Muscle of back (tissue), 3 donors: ENCODE measurements at regions not wholly inside any gene's neighbourhood (a gene's known extent, or its start where the extent isn't known, plus 50 kb on each side); places are given as distances from the start of the nearest gene placed in this dataset.

ENCODE experiments used
- DNase-seq, 3 donors: peaks; one replicate each; pipeline versions ENCODE4 v3.0.0 to v3.0.0-alpha.2; 2013

DNA sequence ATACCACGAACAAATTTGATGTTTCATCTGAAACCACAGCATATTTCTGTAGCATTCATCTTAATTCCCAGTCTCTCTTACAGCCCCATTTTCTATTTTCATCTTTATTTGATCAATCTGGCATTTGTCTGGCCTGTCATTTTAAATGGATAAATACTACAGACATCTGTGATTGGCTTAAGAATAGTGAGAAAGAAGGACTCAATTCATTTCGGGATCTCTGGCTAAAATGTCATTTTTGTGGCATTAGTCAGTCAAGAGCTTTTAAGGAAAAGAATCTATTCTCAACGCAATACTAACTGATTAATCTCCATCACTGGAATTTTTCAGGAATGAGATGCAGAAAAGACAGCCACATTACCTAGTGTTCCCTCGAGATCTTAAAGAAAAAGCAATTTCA, 585.9 kb downstream of the IRS1 start:
- DNase-seq: peak in 2 of 3 donors; percentile 5 to 93

DNA sequence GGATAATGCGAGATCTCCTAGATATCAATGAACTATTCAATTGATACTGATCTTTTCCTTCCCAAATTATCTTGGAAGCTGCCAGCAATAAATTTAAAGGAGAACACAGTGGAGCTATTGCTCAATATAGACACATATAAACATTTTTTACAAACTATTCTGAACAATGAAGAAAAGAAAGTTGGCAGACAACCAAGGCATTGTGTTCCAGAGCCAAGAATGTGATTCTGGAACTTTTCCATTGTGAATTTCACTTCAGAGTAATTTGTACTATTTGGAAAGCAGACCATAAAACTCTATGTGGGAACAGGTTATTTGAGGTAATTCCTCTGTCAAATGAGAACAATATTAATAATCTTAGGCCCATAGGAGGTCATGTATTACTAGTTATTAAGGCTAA, 588.2 kb downstream of the IRS1 start:
- peak; percentile 71 to 80 (median 76) for DNase-seq

DNA sequence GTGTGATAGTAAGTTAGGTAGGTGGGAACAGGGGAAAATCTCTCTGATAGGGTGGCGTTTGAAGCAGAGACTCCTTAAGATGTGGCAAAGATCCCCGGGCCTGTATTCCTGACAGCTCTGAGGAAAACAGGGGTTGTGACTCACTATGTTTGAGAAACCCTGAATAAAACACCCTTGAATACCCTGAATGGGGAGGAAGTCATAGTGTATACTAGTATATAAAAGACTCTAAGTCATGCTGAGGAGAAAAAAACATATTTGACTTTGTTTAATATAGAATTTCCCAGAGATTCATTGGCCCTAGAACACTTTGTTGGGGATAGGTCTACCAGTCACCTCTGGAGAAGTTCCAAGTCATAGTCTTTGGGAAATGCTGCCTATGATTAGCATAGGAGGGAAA, 590.9 kb downstream of the IRS1 start:
- no peak for DNase-seq

DNA sequence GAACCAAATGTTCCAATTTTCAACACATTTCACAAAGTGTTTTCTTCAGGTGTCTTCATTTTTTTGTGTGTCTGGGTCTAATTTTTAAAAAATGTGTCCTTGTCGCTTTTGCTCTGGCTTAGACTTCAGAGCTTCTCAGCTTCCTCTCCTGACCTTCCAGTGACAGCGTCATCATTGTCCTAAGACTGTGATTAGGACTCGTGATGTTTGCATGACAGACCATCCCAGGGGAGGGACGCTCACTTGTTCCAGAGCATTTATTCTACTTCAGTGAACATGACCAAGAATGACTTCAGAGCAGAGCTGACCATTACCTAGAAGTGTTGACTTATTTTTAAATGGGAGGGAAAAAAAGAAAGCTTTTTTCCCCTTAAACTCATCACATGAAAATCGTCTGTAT, 591.9 kb downstream of the IRS1 start:
- DNase-seq: no peak

GRCh38 chr2:226199555-226199954, 600.1 kb downstream of the IRS1 start:
- no peak for DNase-seq

DNA sequence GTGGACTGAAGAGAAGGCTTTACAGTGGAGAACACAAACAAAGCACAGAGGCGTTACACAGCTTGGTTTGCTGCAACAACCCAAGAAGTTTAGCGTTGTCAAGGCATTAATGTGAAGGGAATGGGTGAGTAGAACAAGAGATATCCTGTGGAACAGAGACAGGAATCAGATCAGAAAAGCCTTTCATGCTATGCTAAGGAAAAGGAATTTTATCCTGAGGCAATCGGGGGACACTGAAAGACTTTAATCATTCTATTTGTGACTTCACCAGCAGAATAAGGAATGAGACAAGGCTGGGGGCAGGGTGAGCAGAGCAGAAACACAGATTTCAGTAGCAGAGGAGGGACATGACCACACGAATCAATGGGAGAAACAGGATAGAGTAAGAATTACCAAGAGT, 600.7 kb downstream of the IRS1 start:
- no peak for DNase-seq

DNA sequence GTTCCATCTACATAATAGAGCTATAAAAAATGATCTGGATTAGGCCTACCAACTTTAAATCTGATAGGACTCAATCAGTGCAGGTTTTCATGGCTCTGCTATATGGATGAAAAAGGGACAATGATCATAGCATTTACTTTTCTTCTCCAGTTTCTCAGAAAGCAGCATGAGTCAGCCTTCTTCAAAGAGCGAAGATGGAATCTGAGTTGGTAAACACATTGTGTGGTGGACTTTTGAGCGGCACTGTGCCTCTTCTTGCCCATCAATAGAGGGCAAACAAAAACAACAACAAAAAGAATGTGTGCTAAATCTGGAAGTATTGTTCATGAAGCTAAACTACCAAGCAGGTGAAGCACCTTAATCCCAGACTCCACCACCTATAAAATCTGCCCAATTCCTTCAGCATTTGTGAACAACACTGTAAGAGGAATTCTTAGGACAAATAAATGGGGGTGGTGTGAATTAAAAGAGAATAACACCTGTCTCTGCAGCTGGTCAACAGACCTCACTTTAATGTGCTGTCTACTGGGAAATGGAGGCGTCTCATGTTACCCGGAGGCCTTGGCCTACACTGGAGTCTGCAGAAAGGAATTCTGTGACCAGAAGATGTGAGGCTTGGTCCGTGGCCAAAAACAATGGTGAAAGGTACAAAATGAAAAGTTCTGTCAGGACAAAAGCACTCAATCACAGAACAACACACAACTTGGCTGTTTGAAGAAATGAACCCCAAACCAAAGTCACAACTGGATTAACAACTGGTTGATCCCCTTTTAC, 609.0 kb downstream of the IRS1 start:
- DNase-seq: peak in 2 of 3 donors; percentile 30 to 56

DNA sequence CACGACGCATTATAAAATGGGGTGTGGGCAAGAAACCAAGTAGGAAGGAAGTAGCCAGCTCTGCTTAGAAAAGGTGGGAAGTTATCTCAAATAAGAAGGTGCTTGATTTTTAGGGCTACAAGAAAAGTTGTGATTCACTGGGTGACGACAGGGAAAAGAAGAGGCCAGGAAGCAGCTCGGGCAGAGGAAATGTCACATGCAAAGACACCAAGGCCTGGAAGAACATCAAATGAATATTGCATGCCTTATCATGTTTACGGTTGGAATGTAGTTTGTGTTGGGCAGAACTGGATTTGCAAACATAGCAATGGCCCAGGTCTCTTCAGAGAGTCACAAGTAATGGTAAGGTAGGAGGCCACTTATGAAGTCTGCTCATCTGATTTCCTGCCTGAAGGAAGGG, 610.6 kb downstream of the IRS1 start:
- DNase-seq: no peak

DNA sequence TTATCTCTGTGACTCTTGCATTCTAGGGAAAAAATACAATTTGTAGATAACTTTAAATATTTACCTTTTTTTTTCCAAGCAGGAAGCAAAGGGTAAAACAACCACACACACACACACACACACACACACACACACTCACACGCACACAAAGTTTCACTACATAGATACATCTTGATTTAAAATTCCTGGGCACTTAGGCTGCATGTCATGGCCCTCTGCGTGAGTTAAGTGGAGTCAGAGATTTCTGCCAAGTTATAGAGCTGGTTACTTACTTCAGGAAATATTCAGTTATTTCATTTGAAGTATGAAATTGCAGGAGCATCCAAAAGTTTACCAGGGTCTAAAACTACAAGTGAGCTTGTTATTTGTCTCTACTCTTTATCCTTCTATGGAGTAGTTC, 612.0 kb downstream of the IRS1 start:
- DNase-seq: peak; percentile 46 to 77 (median 53)

DNA sequence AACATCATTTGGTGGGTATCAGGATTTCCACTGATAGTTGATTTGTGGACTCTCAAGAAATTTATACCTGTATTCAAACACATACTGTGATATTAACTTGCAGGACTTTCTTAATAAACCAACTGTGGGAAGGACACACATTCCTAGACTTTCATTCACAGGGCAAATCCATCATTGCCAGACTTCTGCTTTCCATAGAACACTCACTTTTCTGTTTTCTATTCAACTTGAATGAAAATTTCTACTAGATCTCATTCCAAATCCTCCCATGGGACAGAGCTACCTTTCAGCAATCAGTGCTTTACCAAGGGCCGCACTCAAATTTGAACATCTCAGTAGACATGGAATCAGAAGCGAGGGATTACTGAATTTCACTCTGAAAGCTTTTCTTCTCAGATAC, 612.5 kb downstream of the IRS1 start:
- DNase-seq: peak in 1 of 3 donors; percentile 58

- DNase-seq: peak in 2 of 3 donors; percentile 71 to 86
Measured at GRCh38 chr2:226185616-226186211, 613.9 kb downstream of the IRS1 start.

- peak; percentile 86 to 96 (median 90) for DNase-seq
Measured at GRCh38 chr2:226184940-226185615, 614.5 kb downstream of the IRS1 start.

- no peak for DNase-seq
Measured at GRCh38 chr2:226184540-226184939, 615.1 kb downstream of the IRS1 start.

DNA sequence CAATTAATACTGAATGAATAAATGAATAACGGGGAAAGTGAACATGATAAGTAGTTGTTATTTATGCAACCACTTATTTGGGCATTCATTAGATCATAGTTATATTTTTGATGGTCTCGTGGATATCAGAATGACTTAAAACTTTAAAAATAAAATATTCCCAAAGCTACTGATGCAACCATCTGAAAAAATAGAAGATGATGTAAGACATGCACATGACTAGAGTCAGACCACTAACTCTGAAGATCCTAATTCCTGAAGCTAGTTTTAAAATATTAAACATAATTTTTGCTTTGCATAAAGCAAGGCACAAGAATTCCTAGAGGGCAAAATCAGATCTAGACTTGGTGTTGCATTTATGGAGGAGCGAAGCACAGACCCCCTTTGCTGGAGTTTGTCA, 616.1 kb downstream of the IRS1 start:
- no peak for DNase-seq

- no peak for DNase-seq
Measured at GRCh38 chr2:226183033-226183432, 616.6 kb downstream of the IRS1 start.

DNA sequence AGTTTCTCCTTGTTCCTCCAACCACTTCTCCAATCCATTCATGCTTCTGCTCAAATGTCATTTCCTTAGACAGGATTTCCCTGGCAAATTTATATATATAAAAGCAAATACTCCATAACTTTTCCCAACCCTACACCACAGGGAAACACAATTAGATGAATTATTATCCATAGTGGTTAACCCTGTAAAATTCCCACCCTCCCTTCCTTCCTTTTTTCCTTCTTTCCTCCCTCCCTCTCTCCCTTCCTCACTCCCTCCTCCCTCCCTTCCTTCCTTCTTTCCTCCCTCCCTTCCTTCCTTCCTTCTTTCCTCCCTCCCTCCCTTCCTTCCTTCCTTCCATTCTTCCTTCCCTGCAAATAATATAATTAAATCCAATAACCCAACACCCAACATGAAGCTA, 617.7 kb downstream of the IRS1 start:
- no peak for DNase-seq

GRCh38 chr2:226180281-226180884, 619.2 kb downstream of the IRS1 start:
- DNase-seq: no peak

DNA sequence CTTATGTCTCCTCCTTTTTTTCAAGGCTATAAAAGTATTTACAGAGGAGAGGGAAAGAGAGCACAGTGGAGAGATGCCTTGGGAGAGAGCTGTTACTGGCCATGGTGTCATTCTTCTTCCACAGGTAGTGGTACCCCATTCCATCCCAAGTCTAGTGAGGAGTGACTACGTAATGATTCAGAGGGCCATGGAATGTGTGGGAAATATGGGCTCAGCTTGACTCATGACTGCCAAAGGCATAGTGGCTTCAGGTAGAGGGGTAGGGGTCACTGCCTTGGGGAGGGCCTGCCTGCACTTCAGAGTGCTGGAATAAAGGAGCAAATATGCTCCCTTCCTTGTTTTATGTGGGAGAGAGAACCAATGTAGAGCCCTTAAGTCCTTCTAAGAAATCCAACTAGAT, 620.6 kb downstream of the IRS1 start:
- DNase-seq: no peak

DNA sequence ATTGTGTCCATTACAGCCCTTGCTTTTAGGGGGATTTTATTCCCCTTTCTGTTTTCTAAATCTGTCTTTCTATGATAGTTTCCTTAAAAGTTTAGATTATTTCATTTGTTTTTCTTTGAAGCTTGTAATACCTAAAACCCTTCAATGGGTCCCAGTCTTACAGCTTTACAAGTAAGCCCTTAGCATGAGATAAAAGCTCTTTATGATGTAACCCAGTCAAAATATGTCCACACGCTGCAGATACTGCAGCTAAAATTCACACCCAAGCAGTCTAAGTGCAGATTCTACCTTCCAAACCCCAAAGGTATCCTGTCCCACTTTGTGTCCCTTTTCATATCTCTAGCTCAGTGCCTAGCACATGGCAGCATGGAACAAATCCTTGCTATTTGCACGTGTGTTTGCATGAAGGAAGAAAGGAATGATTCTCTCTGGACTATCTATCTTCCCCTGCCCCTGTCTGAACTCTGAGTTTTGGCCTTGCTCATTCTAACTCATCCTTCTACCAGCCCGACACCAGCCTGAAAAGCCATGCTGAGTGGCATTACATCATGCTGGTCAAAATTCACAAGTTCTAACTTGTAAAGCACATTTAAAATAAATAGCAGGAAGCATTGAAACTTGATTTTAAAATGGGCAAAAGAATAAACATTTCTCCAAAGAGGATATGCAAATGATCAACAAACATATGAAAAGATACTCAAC, 623.2 kb downstream of the IRS1 start:
- DNase-seq: no peak

DNA sequence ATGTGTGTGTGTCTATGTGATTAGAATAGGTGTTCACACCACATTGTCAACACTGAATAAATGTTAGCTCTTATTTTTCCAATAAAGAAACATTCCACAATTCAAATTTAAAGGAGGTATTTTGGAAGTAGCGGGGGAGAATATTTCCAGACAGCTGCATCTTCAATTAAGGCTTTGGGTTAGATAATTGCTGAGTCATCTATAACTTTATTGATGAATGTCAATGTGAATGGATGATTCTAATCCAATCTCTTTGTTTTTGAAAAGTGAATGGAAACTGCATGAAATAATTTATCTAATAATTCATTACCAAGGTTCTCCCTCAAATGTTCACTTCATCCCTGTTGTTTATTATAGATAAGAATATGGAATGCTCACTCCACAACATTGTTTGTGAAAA, 625.2 kb downstream of the IRS1 start:
- no peak for DNase-seq

DNA sequence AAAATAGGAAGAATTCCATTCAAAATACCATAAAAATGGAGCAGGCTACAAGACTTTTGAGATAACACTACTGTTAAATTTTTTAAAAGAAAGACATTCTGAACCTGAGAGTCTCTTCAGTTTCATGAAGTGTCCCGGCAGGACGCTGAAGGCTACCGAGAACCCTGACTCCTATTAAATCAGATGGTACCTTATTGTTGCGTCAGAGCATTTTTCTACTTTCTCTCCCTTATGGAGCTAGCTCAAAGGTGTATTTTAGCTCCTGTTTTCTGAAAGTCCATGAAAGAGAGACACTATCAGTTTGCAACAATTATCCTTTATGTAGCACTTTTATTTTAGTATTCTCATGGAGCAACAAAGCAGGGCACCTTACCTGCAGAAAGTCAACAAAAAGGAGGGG, 626.7 kb downstream of the IRS1 start:
- no peak for DNase-seq

- DNase-seq: no peak
Measured at GRCh38 chr2:226172309-226172708, 627.3 kb downstream of the IRS1 start.
